Caco-2 (cell line): ENCODE measurements at regions not wholly inside any gene's neighbourhood (a gene's known extent, or its start where the extent isn't known, plus 50 kb on each side); places are given as distances from the start of the nearest gene placed in this dataset.

Experiments used
- BruUV-seq: library from RNA; stranded (reverse); fragments of 400-500 nt; replicated peaks from 2 replicates; lab custom pipeline; 2021; lab: Mats Ljungman, UMichigan
- CTCF ChIA-PET: fragments of 300-600 bp; sonication (Branson Sonifier 250); formaldehyde crosslinking; loops from one replicate; lab custom pipeline; 2022; ENCODE audit warnings: antibody characterized with exemption; lab: Charles Lee
- POLR2A ChIA-PET: fragments of 300-600 bp; sonication (Branson Sonifier 250); formaldehyde crosslinking; loops from one replicate; lab custom pipeline; 2022; ENCODE audit warnings: antibody characterized with exemption; lab: Charles Lee
- DNase-seq, 2 experiments: peaks; one replicate each; pipeline versions ENCODE4 v3.0.0 to v3.0.0-alpha.2; 2020 to 2022
- H3K27me3 ChIP-seq: replicated peaks from 2 replicates; pipeline ENCODE4 v1.6.0; 2011; ENCODE audit warnings: low read length; ENCODE audit not compliant: control insufficient read depth, insufficient read depth
- H3K36me3 ChIP-seq: 2 replicates; pipeline ENCODE4 v1.5.1; 2011; ENCODE audit warnings: low read length; ENCODE audit not compliant: control insufficient read depth, insufficient read depth
- H3K4me1 ChIP-seq: fragments of 250-450 bp; sonication (Bioruptor Pico); 2 replicates; pipeline ENCODE4 v1.5.1; 2020; ENCODE audit warnings: mild to moderate bottlenecking
- H3K4me3 ChIP-seq: 2 replicates; pipeline ENCODE4 v1.5.1; 2011; ENCODE audit warnings: low read depth, mild to moderate bottlenecking, control low read depth, low read length
- H3K9me3 ChIP-seq: fragments of 250-450 bp; sonication (Bioruptor Pico); 2 replicates; pipeline ENCODE4 v1.5.1; 2020; ENCODE audit warnings: mild to moderate bottlenecking, moderate library complexity
- H3K27ac Mint-ChIP-seq: one replicate; pipeline ENCODE4 v1.8.0; 2022; ENCODE audit warnings: mixed read lengths; ENCODE audit not compliant: unreplicated experiment
- H3K27me3 Mint-ChIP-seq: one replicate; pipeline ENCODE4 v1.8.0; 2022; ENCODE audit warnings: mixed read lengths; ENCODE audit not compliant: insufficient read depth, unreplicated experiment
- H3K36me3 Mint-ChIP-seq: one replicate; pipeline ENCODE4 v1.8.0; 2022; ENCODE audit warnings: mild to moderate bottlenecking, mixed read lengths; ENCODE audit not compliant: insufficient read depth, unreplicated experiment
- H3K4me1 Mint-ChIP-seq: one replicate; pipeline ENCODE4 v1.8.0; 2022; ENCODE audit warnings: low read depth, mixed read lengths; ENCODE audit not compliant: unreplicated experiment
- H3K4me3 Mint-ChIP-seq: one replicate; pipeline ENCODE4 v1.8.0; 2022; ENCODE audit warnings: mild to moderate bottlenecking, moderate library complexity, mixed read lengths; ENCODE audit not compliant: unreplicated experiment
- H3K9me3 Mint-ChIP-seq: one replicate; pipeline ENCODE4 v1.8.0; 2022; ENCODE audit warnings: mixed read lengths; ENCODE audit not compliant: unreplicated experiment
- CTCF ChIP-seq, 2 experiments: fragments of 200-600 bp in 1 of 2; IDR thresholded peaks; 1 replicate in 1 of 2; 2 replicates in 1 of 2; pipeline versions ENCODE4 v1.5.1 to v1.8.0; 2011 to 2022; ENCODE audit warnings: antibody characterized with exemption in 1 of 2, control low read depth in 1 of 2, inconsistent platforms in 1 of 2, low read depth in 1 of 2, low read length in 1 of 2, mild to moderate bottlenecking in 1 of 2, moderate library complexity in 1 of 2; ENCODE audit not compliant: insufficient read depth in 1 of 2, severe bottlenecking in 1 of 2, unreplicated experiment in 1 of 2
- intact Hi-C: fragments of 100-400 bp; cut with micrococcal nuclease; formaldehyde crosslinking; loops from one replicate; pipeline ENCODE4 v1.10.0; 2022; ENCODE audit not compliant: unreplicated experiment

GRCh38 chr3:56904552-56905215 is 102.9 kb upstream of the ARHGEF3 start:
- ChIA-PET POLR2A (no interaction called here), CTCF (no interaction called here)
- Histone ChIP-seq H3K36me3 (no peaks in the 10 kb centered on the region), H3K4me1 (peaks cover 8% of the 10 kb centered on the region; the same call in 1 of the 2 replicates), H3K9me3 (no peaks in the 10 kb centered on the region), H3K27me3 (no peaks in the 10 kb centered on the region), H3K4me3 (no peak overlapping the region)
- no peaks in the 10 kb centered on the region for H3K27me3 Mint-ChIP-seq
- H3K27ac Mint-ChIP-seq = no peak overlapping the region
- no peaks in the 10 kb centered on the region for H3K36me3 Mint-ChIP-seq
- no peak for DNase-seq
- no peak for TF ChIP-seq CTCF (IDR thresholded peaks at IDR 0.05; ENCODE audit: insufficient read depth in 1 of 2, low read depth in 1 of 2, low read length in 1 of 2, severe bottlenecking in 1 of 2, unreplicated experiment in 1 of 2)
- H3K9me3 Mint-ChIP-seq = no peaks in the 10 kb centered on the region
- H3K4me3 Mint-ChIP-seq = no peak overlapping the region
- no TSS peak for BruUV-seq
- intact Hi-C loops = no loop called here
- H3K4me1 Mint-ChIP-seq = peaks cover 7% of the 10 kb centered on the region

DNA sequence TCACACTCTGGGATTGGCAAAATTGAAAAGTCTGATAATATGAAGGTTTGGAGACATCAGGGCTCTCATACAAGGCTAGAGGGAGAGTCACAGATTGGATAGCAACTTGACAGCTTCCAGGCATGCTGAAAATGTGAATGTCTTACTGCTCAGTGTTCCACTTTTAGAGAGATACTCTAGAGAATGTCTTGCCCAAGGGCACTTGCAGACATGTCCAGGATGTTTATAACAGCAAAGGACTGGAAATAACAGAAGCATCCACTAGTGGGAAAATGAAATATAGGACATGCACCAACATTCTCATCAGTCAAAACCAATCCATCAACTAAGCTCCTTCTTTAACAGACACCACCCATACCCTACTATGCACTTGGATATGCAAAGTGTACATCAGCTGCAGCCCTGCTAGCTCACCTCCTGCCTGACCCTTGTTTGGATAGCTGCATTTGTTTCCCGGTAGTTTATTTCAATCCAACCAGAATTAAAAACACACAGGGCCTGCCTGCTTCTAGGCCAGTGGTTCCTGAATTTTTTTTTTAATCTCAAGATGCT is 101.6 kb upstream of the ARHGEF3 start:
- Histone ChIP-seq H3K4me3 (no peak overlapping the region), H3K36me3 (no peaks in the 10 kb centered on the region), H3K4me1 (peaks cover 8% of the 10 kb centered on the region; the same call in 1 of the 2 replicates), H3K9me3 (no peaks in the 10 kb centered on the region), H3K27me3 (no peaks in the 10 kb centered on the region)
- Mint-ChIP-seq H3K27ac (no peak overlapping the region), H3K9me3 (no peaks in the 10 kb centered on the region), H3K4me1 (peaks cover 7% of the 10 kb centered on the region), H3K27me3 (no peaks in the 10 kb centered on the region), H3K36me3 (no peaks in the 10 kb centered on the region), H3K4me3 (no peak overlapping the region)
- no peak for DNase-seq
- TF ChIP-seq CTCF (IDR thresholded peaks at IDR 0.05; ENCODE audit: insufficient read depth in 1 of 2, low read depth in 1 of 2, low read length in 1 of 2, severe bottlenecking in 1 of 2, unreplicated experiment in 1 of 2) = no peak
- intact Hi-C loops = no loop called here
- BruUV-seq = no TSS peak
- ChIA-PET POLR2A (no interaction called here), CTCF (no interaction called here)

GRCh38 chr3:56902468-56903160 is 100.9 kb upstream of the ARHGEF3 start:
- H3K4me1 ChIP-seq = peaks cover 8% of the 10 kb centered on the region; the same call in 1 of the 2 replicates
- peaks cover 7% of the 10 kb centered on the region for H3K4me1 Mint-ChIP-seq
- no peak overlapping the region for H3K4me3 Mint-ChIP-seq
- no peak overlapping the region for H3K27ac Mint-ChIP-seq
- BruUV-seq = no TSS peak
- H3K27me3 Mint-ChIP-seq = no peaks in the 10 kb centered on the region
- ChIA-PET POLR2A (no interaction called here), CTCF (no interaction called here)
- H3K36me3 ChIP-seq = no peaks in the 10 kb centered on the region
- H3K9me3 Mint-ChIP-seq = no peaks in the 10 kb centered on the region
- DNase-seq = no peak
- H3K27me3 ChIP-seq = no peaks in the 10 kb centered on the region
- no peak overlapping the region for H3K4me3 ChIP-seq
- H3K9me3 ChIP-seq = no peaks in the 10 kb centered on the region
- intact Hi-C loops = no loop called here
- no peak for TF ChIP-seq CTCF (IDR thresholded peaks at IDR 0.05; ENCODE audit: insufficient read depth in 1 of 2, low read depth in 1 of 2, low read length in 1 of 2, severe bottlenecking in 1 of 2, unreplicated experiment in 1 of 2)
- H3K36me3 Mint-ChIP-seq = no peaks in the 10 kb centered on the region
